GM12873 (cell line): ENCODE measurements at regions not wholly inside any gene's neighbourhood (a gene's known extent, or its start where the extent isn't known, plus 50 kb on each side); places are given as distances from the start of the nearest gene placed in this dataset.

ENCODE experiments used
- CTCF ChIP-seq: IDR thresholded peaks from 2 replicates; pipeline ENCODE4 v1.5.1; 2012; ENCODE audit warnings: low read depth, mild to moderate bottlenecking, moderate library complexity, low read length, control low read depth; ENCODE audit not compliant: insufficient read depth; ENCODE audit errors: missing control alignments

GRCh38 chr14:84006643-84007155 lies 1523.2 kb upstream of the FLRT2 start:
- no peak for TF ChIP-seq CTCF

DNA sequence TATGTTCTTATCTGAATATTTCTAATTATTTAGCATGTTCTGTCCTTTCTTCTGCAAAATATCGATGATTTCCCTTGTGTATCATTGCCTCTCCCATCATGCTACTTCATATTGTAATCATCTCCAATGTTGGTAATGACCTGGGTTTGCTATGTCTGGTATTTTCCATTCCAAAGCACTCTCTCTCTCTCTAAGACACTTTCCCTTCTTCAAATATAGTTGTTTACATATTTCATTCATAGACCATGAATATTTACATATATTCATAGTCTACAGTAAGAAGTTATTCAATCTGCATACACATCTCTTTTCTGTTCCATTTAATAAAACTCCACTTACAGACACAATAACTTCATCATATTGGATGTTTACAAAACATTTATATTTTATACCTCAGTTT lies 1516.5 kb upstream of the FLRT2 start:
- TF ChIP-seq CTCF, result no peak

GRCh38 chr14:84017495-84017894 lies 1512.4 kb upstream of the FLRT2 start:
- no peak for TF ChIP-seq CTCF

DNA sequence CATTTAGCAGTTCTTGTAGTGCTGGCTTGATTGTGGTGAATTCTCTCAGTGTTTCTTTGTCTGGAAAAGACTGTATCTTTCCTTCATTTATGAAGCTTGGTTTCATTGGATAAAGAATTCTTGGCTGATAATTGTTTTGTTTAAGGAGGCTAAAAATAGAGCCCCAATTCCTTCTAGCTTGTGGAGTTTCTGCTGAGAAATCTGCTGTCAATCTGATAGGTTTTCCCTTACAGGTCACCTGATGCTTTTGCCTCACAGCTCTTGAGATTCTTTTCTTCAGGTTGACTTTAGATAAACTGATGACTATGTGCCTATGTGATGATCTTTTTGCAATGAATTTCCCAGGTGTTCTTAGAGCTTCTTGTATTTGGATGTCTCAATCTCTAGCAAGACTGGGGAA lies 1508.5 kb upstream of the FLRT2 start:
- TF ChIP-seq CTCF, result no peak

DNA sequence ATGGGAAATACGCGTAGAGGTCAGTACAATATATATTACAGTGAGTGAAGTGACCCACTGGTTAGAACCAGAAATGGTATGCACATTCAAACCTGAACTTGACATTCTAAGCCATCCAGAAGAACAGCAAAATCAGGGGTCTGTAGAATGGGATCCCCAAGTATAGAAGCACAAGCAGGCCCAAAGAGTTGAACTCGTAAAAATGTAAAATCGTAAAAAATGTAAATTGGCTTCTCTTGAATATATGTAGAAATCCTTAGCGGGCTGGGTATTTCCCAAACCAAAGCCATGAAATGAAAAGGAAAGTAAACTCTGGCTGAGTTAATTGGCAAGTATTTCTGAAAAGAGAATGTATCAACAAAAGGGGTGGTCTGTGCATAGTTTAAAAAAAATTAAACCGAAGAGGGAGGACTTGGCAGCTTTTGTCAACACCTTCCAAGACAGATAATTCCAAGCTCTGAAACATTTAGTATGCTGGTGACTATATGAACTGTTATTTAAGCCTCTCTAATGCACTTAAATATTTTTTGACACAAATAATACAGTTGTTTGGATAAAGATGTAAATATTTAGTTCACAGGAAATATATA lies 1505.6 kb upstream of the FLRT2 start:
- TF ChIP-seq CTCF, result no peak

DNA sequence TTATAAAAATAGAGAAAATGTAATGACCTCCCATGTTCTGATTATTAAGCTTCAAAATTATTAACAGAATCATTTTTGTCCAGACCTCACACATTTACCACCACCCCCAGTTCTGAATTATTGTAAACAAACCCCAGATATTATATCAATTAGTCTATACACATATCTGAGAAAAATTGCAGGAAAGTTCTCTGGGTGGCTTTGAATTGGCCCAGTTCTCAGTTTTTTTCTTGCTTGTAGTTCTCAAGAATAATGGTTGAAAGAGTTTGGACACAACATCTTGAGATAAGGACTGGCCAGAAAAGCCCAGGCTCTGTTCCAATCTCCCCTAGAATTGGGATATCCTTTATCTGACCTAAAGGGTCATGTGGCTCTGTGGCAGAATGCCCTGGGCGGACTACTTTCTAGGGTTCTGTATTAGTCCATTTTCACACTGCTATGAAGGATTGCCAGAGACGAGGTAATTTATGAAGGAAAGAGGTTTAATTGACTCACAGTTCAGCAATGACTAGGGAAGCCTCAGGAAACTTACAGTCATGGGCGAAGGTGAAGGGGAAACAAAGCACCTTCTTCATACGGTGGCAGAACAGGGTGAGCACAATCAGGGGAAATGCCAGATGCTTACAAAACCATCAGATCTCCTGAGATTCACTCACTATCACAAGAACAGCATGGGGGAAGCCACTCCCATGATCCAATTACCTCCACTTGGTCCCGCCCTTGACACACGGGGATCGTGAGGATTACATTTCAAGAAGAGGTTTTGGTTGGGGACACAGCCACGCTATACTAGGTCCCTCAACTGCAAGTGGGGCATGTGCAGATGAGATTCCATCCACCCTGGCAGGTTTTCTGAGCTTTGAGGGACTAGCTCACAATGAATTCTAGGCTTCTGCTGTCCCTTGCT lies 1504.6 kb upstream of the FLRT2 start:
- no peak for TF ChIP-seq CTCF

- TF ChIP-seq CTCF, result no peak
Measured at GRCh38 chr14:84027351-84027750, 1502.6 kb upstream of the FLRT2 start.
